ENCODE measurements at regions not wholly inside any gene's neighbourhood (a gene's known extent, or its start where the extent isn't known, plus 50 kb on each side); places are given as distances from the start of the nearest gene placed in this dataset.

DNA sequence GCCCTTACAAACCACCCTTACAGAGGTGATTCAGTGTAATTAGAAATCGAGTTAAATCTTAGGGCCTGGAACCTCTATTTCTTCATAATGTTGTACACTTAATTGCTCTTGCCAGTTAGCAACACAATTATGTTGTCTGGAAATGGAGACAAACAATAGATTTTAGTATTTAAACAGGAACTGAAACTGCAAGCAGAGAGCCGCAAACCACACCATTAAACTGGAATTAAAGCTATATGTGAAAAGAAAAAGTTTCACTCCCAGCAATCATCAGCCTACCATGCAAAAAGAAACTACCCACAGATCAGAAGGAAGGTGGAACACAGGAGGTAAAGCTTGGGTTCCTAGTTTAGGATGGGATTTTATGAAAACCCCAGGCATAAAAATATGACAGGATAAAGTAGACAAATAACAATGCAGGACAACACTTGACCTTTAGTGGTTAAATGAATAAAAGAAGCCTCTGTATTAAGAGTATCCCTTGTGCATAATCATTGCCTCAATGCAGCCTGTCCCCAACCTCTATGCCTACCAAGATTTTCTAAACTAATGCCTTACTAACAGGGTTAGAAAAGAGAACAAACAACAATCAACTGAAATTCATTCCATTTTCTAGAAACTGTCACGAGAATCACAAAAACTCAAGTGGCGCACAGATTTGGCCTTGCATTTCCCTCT is 304.3 kb upstream of the ESRRG start:
- TF ChIP-seq HNF4A (conservative IDR thresholded peaks at IDR 0.05) = no peak
- TF ChIP-seq REST (IDR thresholded peaks at IDR 0.05) = no peak
- no peak for TF ChIP-seq FOXA1 (IDR thresholded peaks at IDR 0.05)
- no peak for TF ChIP-seq ZBTB33 (IDR thresholded peaks at IDR 0.05)
- no peak for TF ChIP-seq FOXA2 (IDR thresholded peaks at IDR 0.05)
- no peak for TF ChIP-seq NR2F2 (IDR thresholded peaks at IDR 0.05)
- TF ChIP-seq GABPA (IDR thresholded peaks at IDR 0.05 in 1 of 2, conservative IDR thresholded peaks at IDR 0.05 in 1 of 2) = no peak
- no peaks in the 10 kb centered on the region for H3K9me3 ChIP-seq (ENCODE audit: control insufficient read depth in 4 of 4, low read length in 3 of 4)
- DNase-seq (ENCODE audit: low spot score) = no peak
- H3K27ac ChIP-seq (ENCODE audit: low read depth in 1 of 2, low read length in 2 of 2) = no peak overlapping the region
- H3K36me3 ChIP-seq (ENCODE audit: control insufficient read depth in 4 of 4, insufficient read depth in 3 of 4, low read depth in 1 of 4, low read length in 3 of 4) = no peaks in the 10 kb centered on the region
- no peaks in the 10 kb centered on the region for H3K27me3 ChIP-seq (ENCODE audit: control insufficient read depth in 4 of 4, insufficient read depth in 4 of 4, low read length in 3 of 4)
- 71% methylated on average over 4 of the region's 4 CpGs for WGBS
- H3K4me1 ChIP-seq (ENCODE audit: control insufficient read depth in 4 of 4, insufficient read depth in 4 of 4, low read length in 3 of 4) = no peaks in the 10 kb centered on the region
- no peak overlapping the region for H3K9ac ChIP-seq (ENCODE audit: low read depth in 1 of 2, low read length in 2 of 2)
- no peak overlapping the region for H3K4me3 ChIP-seq (ENCODE audit: low read depth in 1 of 3, low read length in 3 of 3)

- 72% methylated on average over 2 of the region's 2 CpGs for WGBS
- H3K9ac ChIP-seq (ENCODE audit: low read depth in 1 of 2, low read length in 2 of 2) = no peak overlapping the region
- no peaks in the 10 kb centered on the region for H3K9me3 ChIP-seq (ENCODE audit: control insufficient read depth in 4 of 4, low read length in 3 of 4)
- TF ChIP-seq NR2F2 (IDR thresholded peaks at IDR 0.05) (no peak), EGR1 (IDR thresholded peaks at IDR 0.05; ENCODE audit: low read depth in 2 of 2) (no peak), SP1 (IDR thresholded peaks at IDR 0.05) (no peak), ZBTB33 (IDR thresholded peaks at IDR 0.05) (no peak), ATF3 (IDR thresholded peaks at IDR 0.05) (no peak), YY1 (IDR thresholded peaks at IDR 0.05) (no peak), HNF4A (conservative IDR thresholded peaks at IDR 0.05) (no peak), REST (IDR thresholded peaks at IDR 0.05) (no peak), RAD21 (IDR thresholded peaks at IDR 0.05) (no peak), RXRA (IDR thresholded peaks at IDR 0.05) (no peak), FOXA2 (IDR thresholded peaks at IDR 0.05) (no peak), GABPA (IDR thresholded peaks at IDR 0.05 in 1 of 2, conservative IDR thresholded peaks at IDR 0.05 in 1 of 2) (no peak), JUND (IDR thresholded peaks at IDR 0.05) (no peak)
- TF ChIP-seq, protein P1, sequence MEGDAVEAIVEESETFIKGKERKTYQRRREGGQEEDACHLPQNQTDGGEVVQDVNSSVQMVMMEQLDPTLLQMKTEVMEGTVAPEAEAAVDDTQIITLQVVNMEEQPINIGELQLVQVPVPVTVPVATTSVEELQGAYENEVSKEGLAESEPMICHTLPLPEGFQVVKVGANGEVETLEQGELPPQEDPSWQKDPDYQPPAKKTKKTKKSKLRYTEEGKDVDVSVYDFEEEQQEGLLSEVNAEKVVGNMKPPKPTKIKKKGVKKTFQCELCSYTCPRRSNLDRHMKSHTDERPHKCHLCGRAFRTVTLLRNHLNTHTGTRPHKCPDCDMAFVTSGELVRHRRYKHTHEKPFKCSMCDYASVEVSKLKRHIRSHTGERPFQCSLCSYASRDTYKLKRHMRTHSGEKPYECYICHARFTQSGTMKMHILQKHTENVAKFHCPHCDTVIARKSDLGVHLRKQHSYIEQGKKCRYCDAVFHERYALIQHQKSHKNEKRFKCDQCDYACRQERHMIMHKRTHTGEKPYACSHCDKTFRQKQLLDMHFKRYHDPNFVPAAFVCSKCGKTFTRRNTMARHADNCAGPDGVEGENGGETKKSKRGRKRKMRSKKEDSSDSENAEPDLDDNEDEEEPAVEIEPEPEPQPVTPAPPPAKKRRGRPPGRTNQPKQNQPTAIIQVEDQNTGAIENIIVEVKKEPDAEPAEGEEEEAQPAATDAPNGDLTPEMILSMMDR (IDR thresholded peaks at IDR 0.05; ENCODE audit: low read depth, low read length, missing input control) = no peak
- TF ChIP-seq, protein P2, sequence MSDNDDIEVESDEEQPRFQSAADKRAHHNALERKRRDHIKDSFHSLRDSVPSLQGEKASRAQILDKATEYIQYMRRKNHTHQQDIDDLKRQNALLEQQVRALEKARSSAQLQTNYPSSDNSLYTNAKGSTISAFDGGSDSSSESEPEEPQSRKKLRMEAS (IDR thresholded peaks at IDR 0.05) = no peak
- no peak overlapping the region for H3K4me3 ChIP-seq (ENCODE audit: low read depth in 1 of 3, low read length in 3 of 3)
- no peak for DNase-seq (ENCODE audit: low spot score)
- H3K27ac ChIP-seq (ENCODE audit: low read depth in 1 of 2, low read length in 2 of 2) = no peak overlapping the region
- H3K4me1 ChIP-seq (ENCODE audit: control insufficient read depth in 4 of 4, insufficient read depth in 4 of 4, low read length in 3 of 4) = no peaks in the 10 kb centered on the region
- H3K27me3 ChIP-seq (ENCODE audit: control insufficient read depth in 4 of 4, insufficient read depth in 4 of 4, low read length in 3 of 4) = no peaks in the 10 kb centered on the region
- H3K36me3 ChIP-seq (ENCODE audit: control insufficient read depth in 4 of 4, insufficient read depth in 3 of 4, low read depth in 1 of 4, low read length in 3 of 4) = no peaks in the 10 kb centered on the region
Measured at GRCh38 chr1:217026531-217026930, 303.3 kb upstream of the ESRRG start.
